HG03439 (cell line): ENCODE measurements at regions not wholly inside any gene's neighbourhood (a gene's known extent, or its start where the extent isn't known, plus 50 kb on each side); places are given as distances from the start of the nearest gene placed in this dataset.

Source experiments
- ATAC-seq: cut with Tn5 transposase; IDR thresholded peaks from one replicate; pipeline ENCODE4 v1.9.1; 2021; ENCODE audit warnings: mild to moderate bottlenecking, moderate library complexity; ENCODE audit not compliant: unreplicated experiment

DNA sequence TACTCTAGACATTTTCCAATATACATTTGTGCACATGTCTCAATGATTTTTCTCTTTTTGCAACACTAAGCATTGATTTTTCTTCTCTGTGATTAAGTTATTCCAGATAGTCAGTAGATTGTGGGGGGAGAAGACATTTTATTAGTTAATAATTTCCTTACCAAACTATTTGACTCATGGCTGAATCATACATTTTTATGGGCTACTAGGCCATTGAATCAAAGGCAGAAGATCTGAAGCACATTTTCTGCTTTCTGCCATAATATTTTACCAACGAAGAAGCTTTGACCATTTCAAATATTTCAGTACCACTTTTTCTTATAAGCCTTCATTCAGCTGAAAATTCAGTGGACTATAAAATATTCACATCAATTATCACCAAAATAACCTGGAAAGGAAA is 175.6 kb downstream of the IRX2 start:
- ATAC-seq: no peak

DNA sequence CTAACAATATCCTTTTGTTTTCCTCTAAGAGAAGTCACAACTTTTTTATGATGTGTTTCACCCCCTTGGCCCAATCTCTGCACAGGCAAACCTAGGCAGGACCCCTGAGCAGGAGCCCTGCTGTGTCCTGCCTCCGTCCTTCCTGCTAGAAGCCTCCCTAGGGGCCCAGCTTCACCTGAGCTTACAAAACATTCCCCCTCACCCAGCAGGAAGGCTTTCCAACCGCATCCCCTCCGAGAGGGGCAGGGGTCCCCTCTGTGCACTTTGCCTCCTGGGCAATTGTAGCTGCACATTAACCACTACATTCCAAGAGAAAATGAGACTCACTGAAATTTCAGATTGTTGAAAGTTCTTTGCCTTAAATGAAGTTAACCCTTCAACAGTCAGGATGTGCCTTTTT is 176.2 kb downstream of the IRX2 start:
- no peak for ATAC-seq

DNA sequence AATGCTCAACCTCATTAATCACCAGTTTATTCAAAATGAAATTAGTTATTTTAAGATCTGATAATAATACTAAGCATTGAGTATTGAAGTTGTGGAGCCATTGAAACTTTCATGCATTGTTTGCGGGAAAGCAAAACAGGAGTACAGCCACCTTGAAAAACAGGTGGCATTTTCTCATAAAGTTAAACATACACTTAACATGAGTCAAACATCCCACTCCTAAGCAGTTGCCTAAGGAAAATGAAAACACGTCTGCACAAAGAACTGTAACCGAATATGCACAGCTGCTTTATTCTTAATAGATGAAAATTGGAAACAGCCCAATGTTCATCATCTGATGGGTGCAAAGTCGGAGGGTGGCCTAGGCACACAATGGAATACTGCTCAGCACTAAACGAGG is 177.3 kb downstream of the IRX2 start:
- ATAC-seq: no peak

DNA sequence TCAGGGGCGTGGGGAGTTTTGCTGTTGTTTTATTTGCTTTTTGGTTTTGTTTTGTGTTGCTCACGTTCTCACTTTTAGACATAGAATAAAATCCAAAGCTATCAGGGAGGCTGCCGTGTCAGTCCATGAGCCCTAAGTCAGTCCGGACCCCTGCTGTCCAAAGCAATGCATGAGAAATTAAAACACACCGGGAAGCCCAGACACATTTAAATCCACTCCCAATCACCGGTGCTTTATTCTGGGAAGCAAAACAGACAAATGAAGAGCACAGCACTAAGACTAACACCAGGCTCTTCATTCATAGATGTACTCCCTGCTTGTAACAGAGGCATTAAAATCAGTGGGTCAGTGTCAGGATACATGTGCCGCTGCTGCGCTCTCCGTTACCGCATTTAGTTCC is 180.9 kb downstream of the IRX2 start:
- no peak for ATAC-seq

DNA sequence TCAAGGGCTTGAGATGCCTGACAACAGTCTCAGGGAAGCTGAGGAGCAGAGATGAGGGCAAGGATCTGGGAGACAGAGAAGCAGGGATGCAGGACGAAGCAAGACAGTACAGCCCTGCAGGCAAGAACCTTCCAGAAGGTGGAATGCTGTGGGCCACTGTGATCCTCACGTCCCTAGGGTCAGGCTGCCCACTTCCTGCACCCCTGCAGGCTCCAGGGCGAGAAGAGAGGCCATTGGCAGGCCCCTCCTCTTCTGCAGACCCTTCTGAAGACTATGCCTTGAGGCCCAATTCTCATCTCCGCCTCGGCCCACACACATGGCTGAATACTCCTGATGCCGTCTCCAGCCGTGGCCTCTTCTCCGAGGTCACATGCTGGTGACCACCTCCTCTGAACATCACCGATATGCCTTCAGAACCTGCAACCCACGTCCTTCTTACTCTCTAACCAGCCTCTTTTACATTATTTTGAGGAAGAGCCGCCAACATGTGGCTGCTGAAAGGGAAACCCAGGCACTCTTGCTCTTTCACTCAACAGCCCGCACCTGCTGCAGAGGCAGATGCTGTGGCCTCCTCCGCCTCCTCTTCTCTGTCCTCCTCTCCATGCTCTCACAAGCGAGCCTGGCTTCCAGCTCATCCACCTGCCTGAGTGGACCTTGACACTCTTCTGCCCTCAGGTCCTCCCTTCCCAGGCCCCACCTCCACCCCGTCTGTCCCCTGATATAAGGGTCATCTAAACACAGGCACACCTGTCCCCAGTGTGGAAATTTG is 181.5 kb downstream of the IRX2 start:
- ATAC-seq: no peak

DNA sequence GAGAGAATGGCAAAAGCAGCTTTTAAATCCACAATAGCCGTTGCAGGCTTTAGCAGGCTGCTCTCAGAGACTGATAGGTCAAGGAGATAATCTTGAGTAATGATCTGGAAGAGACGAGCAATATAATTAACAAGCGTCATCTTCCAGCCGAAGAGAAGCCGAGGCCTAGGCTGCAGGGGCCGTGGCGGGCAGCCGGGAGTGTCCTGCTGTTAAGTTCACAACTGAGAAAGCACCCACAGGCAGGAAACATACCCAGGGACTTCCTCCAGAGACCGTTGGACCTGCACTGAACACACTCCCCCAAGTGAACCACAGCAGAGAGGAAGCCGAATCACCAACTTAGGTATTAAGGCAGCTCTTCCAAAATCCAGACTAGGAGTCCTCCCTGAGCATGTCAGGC is 182.3 kb downstream of the IRX2 start:
- ATAC-seq: no peak

DNA sequence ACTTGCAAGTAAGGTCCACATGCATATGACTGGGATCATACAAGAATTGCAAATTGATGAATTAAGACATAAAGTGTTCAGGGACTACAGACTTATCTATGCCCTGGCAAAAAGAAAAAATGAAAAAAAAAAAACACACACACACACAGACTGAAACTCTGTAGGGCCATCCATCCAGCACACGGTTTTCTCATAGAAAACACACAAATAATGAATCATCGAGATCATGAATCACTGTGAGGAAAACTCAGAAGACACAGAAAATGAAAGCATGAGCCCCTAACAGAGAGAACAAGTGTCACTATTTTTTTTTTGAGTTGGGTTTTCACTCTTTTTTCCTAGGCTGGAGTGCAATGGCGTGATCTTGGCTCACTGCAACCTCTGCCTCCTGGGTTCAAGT is 185.2 kb downstream of the IRX2 start:
- ATAC-seq: no peak

DNA sequence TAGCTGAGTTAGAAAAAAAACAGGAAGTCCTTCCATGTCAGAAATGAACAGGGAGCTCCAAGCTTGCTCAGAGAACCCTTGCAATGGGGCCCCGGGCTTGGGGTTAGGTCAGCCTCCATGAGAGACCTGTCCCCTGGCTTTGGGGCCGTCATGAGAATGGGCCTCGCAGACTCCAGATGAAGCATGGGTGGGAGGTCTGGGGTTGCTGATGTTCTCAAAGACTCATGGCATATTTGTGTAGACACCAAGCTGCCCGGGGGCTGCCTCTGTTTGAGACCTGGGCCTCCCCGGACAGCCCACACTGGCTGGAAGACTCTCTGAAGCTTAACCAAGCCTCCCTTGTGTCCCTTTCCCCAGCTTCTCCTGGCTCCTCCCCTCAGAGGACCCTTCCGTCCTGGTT is 186.3 kb downstream of the IRX2 start:
- ATAC-seq: no peak

DNA sequence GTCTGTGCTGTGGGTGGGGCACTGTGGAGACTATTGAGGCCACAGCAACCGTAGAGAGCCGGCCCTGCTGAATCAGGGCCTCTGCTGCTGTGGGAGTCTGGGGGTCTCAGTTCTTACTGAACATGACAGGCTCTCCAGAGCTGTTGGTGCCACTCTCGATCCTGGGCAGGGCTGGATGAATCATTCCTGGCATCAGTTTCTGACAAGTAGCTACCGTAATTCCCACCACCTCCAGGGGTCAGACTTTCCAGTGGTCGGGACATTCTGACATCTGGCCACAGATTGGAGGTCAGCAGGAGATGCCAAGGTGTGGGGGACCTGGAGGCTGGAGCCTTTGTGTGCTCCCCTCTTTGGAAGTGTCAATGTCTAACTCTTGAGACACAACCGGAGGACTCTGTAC is 188.4 kb downstream of the IRX2 start:
- ATAC-seq: no peak

DNA sequence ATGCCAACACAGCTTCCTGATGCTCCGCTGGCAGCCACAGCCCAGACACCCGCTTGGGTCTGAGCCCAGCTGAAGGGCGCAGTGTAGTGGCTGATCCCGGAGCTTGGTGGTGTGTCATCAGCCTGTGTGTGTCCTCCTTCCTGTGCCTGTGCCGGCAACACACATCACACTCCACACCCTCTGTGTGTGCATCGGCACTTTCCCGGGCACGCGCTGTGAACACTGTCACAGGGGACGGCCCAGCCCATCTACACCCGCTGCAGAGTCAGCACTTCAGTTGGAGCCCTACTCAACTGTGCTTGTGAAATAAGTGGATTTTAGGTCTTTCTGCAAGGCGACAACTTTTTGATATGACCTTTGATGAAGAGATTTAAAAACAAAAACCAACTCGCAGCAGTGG is 189.4 kb downstream of the IRX2 start:
- no peak for ATAC-seq

DNA sequence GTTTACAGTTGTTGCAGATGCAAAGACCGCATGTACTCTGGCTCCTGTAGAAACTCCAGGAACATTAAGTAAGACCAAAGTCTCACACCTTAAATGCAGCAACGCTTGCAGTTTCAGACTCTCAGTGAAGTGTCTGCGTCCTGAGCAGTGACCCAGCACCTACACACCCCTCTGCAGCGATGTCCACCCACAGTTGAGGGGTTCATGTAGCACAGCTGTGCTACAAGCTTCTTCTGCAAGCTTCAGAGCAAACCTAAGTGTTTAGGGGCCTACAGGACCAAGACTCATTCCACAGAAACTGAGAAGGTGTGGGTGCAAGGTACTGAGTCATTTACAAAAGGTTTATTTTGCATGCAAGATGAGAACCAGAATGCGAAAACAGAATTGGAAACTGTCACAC is 191.0 kb downstream of the IRX2 start:
- ATAC-seq: no peak

DNA sequence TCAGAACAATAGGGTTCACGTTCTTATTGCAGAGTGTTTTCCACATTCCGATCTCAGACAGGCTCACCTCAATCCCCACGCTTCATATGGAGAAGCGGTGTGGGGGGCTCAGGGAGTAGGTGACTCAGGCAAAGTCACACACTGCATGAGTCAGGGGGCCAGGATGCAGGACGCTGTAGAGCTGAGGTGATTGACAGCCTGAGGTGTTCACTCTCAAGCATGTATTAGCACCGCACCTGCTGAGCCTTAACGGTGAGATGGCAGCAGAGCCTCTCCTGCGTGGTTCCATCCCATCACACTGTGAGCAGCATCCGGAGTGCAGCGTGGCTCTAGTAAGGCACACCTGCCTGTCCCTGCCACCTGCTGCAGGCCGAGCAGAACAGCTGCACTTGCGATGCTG is 194.0 kb downstream of the IRX2 start:
- ATAC-seq: no peak

DNA sequence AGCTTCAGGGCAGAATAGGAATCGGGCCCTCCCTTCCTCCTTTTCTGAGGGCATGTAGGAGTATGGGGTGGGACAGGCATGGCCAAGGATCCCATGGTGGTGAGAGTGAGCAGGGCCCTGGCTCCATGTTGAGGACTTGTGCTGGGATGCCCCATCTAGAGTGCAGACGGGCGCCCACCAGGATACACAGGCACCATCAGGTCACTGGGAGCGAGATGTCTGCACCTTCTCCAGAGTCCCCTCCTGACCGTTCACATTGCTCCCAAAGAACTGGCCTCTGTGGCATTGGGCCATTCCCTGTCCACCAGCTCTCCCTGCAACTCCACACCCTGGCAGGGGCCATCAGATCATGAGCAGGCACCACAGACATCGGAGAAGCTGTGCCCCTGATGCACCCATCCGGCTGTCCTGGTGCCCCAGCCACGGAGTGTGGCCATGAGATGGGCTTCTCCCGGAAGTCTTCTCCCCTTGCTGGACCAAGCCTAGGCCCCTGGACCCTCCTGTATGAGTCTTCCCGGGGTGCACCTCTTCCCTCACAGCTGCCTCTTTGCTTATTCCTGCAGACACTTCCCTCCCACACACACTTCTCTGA is 195.0 kb downstream of the IRX2 start:
- ATAC-seq: no peak

DNA sequence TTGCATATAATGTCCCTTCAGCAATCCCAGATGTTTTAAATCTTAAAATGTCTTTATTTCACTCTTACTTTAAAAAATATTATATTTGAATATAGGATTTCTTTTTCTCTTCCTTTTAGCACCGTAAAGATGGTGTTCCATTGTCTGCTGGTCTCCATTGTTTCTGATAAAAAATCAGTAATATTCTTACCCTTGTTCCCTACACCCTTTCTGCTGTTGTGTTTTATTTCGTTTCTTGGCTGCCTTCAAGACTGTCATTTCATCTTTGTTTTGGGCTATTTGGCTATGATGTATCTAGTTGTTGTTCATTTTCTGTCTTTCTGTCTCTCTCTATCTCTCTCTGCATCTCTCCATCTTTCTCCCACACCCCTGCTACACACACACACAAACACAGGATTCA is 197.9 kb downstream of the IRX2 start:
- ATAC-seq: no peak

DNA sequence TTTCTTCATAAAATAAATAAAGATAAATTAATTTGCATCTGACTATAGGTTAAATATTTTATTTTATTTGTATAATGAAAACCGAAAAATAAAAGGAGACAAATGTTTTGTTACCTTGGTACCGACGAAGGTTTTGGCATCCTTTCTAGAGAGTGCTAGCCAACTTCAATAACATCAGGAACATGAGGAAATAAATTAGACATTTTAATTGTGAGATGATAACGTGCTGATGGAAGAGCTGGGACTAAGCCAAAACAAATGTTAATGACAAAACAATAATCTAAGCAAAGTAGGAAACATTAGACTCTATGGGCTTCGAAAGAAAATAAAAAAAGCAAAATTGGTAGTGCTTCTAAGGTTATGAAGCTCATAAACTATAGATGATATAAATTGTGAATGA is 201.0 kb downstream of the IRX2 start:
- ATAC-seq: no peak

DNA sequence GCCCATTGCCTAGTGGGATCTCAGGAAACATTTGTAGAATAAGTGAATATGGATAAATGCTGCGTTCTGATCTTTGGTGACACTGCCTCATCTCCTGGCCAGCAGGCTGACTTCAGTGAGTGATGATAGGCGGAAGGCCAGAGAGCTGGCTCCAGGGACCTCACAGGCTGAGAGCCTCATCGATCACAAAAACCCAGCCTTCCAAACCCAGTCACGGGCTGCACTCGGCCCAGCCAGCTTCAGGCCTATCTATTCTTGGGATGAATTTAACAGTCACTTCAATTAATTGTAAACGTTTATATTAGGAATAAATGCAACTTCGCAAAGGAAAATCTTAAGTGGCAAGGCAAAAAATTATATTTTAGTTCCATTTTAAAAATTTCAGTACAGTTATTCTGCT is 201.6 kb downstream of the IRX2 start:
- ATAC-seq: no peak

DNA sequence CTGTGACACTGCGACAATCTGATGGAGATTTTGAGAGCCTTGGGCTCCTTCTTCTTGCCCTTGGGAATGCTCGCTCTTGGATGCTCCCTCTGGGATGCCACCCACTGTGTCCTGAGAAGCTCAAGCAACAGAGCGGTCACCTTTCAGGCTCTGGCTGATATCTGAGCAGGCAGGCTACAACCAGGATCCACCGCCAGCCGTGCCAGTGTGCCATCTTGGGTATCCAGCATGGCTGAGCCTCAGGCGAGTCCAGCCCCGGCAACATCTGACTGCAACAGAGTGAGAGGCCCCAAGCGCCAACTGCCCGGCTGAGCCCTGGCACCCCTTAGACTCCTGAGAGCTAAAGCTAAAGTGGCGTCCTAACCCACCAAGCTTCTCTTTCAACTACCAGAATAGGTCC is 202.1 kb downstream of the IRX2 start:
- ATAC-seq: no peak

DNA sequence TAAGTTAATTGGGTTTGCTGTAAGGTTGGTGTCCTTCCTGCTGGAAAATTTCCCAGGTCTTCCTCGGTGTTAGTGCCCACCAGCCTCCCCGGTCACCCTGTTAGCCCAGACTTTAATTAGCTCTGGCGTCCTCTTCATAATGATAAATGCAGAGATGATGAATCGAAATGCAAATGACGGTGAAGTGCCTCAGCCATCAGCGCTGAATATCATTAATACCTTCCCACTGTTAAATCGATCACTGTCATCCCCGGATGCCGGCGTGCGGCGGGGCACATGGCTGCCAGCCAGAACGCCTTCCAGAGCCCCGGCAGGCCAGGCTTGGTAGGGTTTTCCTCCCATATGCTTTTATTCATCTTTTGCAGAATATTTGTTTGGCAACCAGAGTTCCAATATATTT is 204.5 kb downstream of the IRX2 start:
- no peak for ATAC-seq

DNA sequence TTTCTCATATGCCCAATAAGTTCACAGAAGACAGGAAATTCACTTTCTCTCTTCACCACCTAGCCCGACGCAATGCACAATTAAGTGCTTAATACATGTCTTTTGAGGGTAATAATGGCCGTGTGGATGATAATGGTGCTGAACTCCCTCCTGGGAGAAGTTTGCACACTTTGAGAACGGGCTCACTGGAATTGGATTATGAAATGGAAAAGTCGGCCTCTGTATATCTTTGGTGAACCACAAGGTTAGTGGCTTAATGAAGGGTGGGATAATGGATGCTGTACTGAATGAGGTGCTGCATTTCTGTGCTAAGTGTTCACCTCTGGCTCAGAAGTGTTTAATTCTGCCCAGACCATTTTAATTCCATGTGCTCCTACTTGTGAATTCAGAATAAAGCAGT is 207.5 kb downstream of the IRX2 start:
- no peak for ATAC-seq

DNA sequence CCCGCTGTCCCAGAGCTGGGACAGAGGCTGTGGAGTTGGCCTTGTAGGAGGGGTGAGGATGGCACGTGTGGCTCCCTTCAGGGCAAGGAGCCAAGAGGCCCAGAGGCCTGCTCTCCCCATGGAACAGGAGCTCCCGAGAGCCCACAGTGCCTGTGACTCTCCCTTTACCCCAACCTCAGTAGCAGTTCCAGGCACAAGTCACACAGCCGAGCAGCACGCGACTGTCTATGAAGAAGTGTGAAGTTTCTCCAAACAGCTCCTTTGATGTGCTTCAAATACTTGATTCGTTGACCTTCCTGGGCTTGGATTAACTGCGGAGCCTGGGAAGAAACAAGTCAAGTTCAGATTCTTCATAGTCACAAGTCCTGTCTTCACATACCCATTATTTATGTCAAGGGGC is 208.7 kb downstream of the IRX2 start:
- no peak for ATAC-seq

DNA sequence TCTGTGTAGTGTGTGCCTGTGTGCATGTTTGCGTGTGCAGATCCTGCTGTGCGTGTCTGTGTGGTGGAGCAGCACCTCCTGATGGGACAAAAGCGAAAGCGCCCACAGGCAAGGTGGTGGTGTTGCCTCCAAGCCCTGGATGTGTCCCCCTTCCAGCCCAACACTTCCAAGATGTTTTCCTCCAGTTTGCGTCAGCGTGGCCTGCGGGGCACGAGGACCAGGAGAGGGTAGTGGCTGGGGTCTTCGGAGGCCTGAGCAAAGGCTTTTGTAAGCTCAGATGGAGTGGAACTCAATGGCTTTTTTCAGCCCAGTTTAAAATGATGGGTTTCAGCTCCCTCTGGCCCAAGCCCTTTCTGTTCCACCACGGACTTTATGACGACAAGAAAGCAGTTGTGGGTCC is 209.5 kb downstream of the IRX2 start:
- ATAC-seq: no peak

DNA sequence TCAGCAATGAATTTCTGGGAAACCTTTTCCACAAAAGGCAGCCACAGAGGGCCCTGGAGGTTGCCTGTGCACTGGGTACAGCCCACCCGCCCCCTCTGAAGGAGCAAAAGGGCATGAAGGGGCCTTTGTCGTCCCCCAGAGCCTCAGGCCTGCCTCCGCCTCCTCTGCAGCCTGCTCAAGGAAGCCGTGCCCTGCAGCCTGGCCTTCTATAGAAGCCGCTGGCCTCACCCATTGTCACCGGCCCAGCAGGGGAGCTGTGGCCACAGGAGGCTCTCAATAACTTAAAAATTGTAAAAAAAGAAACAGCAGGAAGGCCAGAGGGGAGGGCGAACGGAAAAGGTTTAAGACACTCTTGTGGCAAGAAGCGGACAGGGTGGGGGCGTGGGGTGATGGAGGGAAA is 213.3 kb downstream of the IRX2 start:
- ATAC-seq: no peak
